Thoracic aorta (tissue), 2 donors: ENCODE measurements at regions not wholly inside any gene's neighbourhood (a gene's known extent, or its start where the extent isn't known, plus 50 kb on each side); places are given as distances from the start of the nearest gene placed in this dataset.

Source experiments
- ATAC-seq: fragments of 150-250 bp; one replicate; pipeline ENCODE4 v1.8.0; 2017; ENCODE audit warnings: low read depth; ENCODE audit not compliant: insufficient number of reproducible peaks, low FRiP score
- DNase-seq: peaks from one replicate; pipeline ENCODE4 v3.0.0-alpha.2; 2020; ENCODE audit warnings: low spot score
- H3K27ac ChIP-seq, 2 donors: fragments of 200-600 bp; sonication (generic); 1 replicate in 1 of 2; 2 replicates in 1 of 2; pipeline ENCODE4 v1.5.1; 2016; ENCODE audit warnings: mild to moderate bottlenecking in 2 of 2, moderate library complexity in 2 of 2
- H3K27me3 ChIP-seq: fragments of 200-600 bp; sonication (generic); replicated peaks from 2 replicates; pipeline ENCODE4 v1.6.0; 2016; ENCODE audit warnings: mild to moderate bottlenecking; ENCODE audit not compliant: insufficient read depth
- H3K36me3 ChIP-seq: fragments of 200-600 bp; sonication (generic); one replicate; pipeline ENCODE4 v1.5.1; 2016
- H3K4me1 ChIP-seq, 2 donors: fragments of 200-600 bp; sonication (generic); 1 replicate in 1 of 2; 2 replicates in 1 of 2; pipeline versions ENCODE4 v1.5.1 to v1.6.0; 2016; ENCODE audit warnings: low read depth in 2 of 2, mild to moderate bottlenecking in 1 of 2; ENCODE audit not compliant: control insufficient read depth in 1 of 2
- H3K4me3 ChIP-seq: fragments of 200-600 bp; sonication (generic); 2 replicates; pipeline ENCODE4 v1.5.1; 2016; ENCODE audit warnings: mild to moderate bottlenecking
- H3K9me3 ChIP-seq: fragments of 200-600 bp; sonication (generic); 2 replicates; pipeline ENCODE4 v1.5.1; 2016
- CTCF ChIP-seq: fragments of 200-600 bp; sonication (generic); IDR thresholded peaks from one replicate; pipeline ENCODE4 v1.5.1; 2019; ENCODE audit warnings: antibody characterized with exemption

- no peak for DNase-seq
- H3K36me3 ChIP-seq = no peaks in the 10 kb centered on the region
- H3K27me3 ChIP-seq = no peaks in the 10 kb centered on the region
- no peak for ATAC-seq
- no peak for TF ChIP-seq CTCF
- no peak overlapping the region for H3K4me3 ChIP-seq
- H3K9me3 ChIP-seq = no peaks in the 10 kb centered on the region
- H3K27ac ChIP-seq = no peak overlapping the region
- H3K4me1 ChIP-seq = peaks cover 0 to 8% of the 10 kb centered on the region in 2 donors
Observed at GRCh38 chr10:36073796-36074345, 431.8 kb upstream of the FZD8 start.

DNA sequence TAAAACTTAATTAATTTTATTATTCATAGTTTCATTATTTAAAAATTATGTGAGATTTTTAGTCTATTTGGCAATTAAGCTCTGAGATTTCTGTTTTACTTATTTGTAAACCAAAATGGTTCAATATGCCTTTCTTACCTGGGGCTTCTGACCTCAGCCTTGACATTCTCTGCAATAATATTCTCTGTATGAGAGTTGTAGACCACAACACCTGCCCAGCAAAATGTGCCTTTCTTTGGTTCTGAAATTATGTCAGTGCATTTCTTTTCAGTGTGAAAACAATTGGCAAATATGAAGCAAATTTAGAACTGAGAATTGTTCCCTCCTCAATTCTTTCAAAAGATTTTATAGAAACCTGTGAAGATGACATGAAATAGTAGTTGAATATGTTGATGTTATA, 426.4 kb upstream of the FZD8 start:
- Histone ChIP-seq H3K4me3 (no peak overlapping the region), H3K27ac (no peak overlapping the region), H3K9me3 (no peaks in the 10 kb centered on the region), H3K27me3 (no peaks in the 10 kb centered on the region), H3K36me3 (no peaks in the 10 kb centered on the region), H3K4me1 (peaks cover 0 to 11% of the 10 kb centered on the region in 2 donors)
- TF ChIP-seq CTCF = no peak
- ATAC-seq (no peak), DNase-seq (no peak)

- Histone ChIP-seq H3K4me3 (no peak overlapping the region), H3K36me3 (no peaks in the 10 kb centered on the region), H3K27me3 (no peaks in the 10 kb centered on the region), H3K4me1 (peaks cover 0 to 14% of the 10 kb centered on the region in 2 donors), H3K9me3 (no peaks in the 10 kb centered on the region), H3K27ac (no peak overlapping the region)
- no peak for TF ChIP-seq CTCF
- no peak for ATAC-seq
- DNase-seq = no peak
Observed at GRCh38 chr10:36067748-36068147, 425.7 kb upstream of the FZD8 start.

GRCh38 chr10:36066850-36067249, 424.8 kb upstream of the FZD8 start:
- no peak for TF ChIP-seq CTCF
- Histone ChIP-seq H3K9me3 (no peaks in the 10 kb centered on the region), H3K27ac (no peak overlapping the region), H3K36me3 (no peaks in the 10 kb centered on the region), H3K4me3 (no peak overlapping the region), H3K4me1 (peaks cover 0 to 16% of the 10 kb centered on the region in 2 donors), H3K27me3 (no peaks in the 10 kb centered on the region)
- no peak for DNase-seq
- no peak for ATAC-seq

DNA sequence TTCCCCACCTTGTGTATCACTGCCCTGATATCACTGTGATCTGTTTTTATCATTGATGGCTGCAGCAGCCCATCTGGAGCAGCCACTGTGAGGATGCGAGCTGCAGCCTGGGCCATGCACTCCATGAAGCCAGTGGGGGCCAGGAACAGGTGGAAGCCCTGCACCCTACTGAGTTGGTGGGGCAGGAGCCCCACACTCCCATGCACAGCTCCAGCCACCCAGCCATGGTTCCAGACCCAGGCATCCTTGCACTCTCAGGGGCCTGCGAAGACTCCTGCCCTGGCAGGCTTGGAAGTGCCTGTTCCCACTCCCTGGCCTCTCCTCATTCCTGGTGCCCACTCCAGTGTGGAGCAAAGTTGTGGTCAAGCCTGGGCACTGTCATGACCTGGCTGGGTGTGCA, 424.0 kb upstream of the FZD8 start:
- Histone ChIP-seq H3K27ac (no peak overlapping the region), H3K9me3 (no peaks in the 10 kb centered on the region), H3K4me3 (no peak overlapping the region), H3K4me1 (peaks cover 0 to 16% of the 10 kb centered on the region in 2 donors), H3K36me3 (no peaks in the 10 kb centered on the region), H3K27me3 (no peaks in the 10 kb centered on the region)
- DNase-seq = no peak
- no peak for TF ChIP-seq CTCF
- ATAC-seq = no peak
